Caki2 (cell line): ENCODE measurements at regions not wholly inside any gene's neighbourhood (a gene's known extent, or its start where the extent isn't known, plus 50 kb on each side); places are given as distances from the start of the nearest gene placed in this dataset.

Experiments
- DNase-seq: peaks from one replicate; pipeline ENCODE4 v3.0.0-alpha.2; 2015; ENCODE audit warnings: low read depth
- in situ Hi-C: cut with HindIII; loops from 2 replicates; pipeline ENCODE4 v1.10.0; 2016; ENCODE audit warnings: low sequenced_read_pairs, low pct_unique_long_range_greater_than_20kb, mixed read lengths

DNA sequence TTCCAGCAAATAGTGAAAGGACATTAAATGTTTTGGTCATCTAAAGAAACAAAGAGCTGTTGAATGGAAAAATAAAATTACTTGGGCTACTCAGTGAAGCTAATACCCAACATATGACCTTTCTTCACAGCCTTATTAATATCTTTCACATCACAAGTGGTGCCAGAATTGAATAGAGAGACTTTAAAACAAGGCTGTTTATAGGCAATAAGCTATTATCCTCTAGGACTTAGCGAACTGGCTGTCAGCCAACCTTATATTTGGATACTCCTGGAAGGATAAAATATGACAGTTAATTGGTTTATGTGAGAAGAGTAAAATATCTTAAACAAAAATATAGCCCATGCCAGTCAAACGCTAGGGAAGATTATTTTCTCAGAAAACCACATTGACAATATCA, 225.5 kb upstream of the BLID start:
- in situ Hi-C loops: no loop called here
- no peak for DNase-seq

- peak; percentile 53 for DNase-seq
- in situ Hi-C loops: no loop called here
Observed at GRCh38 chr11:122340607-122341290, 224.7 kb upstream of the BLID start.

GRCh38 chr11:122339436-122340060, 223.5 kb upstream of the BLID start:
- in situ Hi-C loops: no loop called here
- no peak for DNase-seq

- DNase-seq: no peak
- in situ Hi-C loops: no loop called here
Observed at GRCh38 chr11:122337704-122338103, 221.7 kb upstream of the BLID start.

- in situ Hi-C loops: no loop called here
- no peak for DNase-seq
Observed at GRCh38 chr11:122337241-122337640, 221.2 kb upstream of the BLID start.

DNA sequence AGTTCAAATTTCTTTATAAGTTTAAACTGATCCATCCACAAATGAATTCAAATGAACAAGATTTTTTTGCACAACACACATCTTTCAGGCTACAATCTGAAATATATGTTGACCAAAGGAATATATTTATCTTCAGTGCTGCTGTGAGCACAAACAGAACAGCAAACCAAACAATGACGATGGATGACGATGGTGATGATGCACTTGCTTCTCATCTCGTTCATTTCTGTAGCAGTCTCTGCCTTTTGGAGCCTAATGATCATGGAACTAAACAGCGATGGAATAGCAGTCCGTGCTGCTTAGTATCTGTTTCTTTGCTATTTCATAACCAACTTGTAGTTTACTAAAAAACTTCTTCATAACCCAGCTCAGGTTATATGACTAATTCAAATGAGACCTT, 220.7 kb upstream of the BLID start:
- in situ Hi-C loops: no loop called here
- no peak for DNase-seq

DNA sequence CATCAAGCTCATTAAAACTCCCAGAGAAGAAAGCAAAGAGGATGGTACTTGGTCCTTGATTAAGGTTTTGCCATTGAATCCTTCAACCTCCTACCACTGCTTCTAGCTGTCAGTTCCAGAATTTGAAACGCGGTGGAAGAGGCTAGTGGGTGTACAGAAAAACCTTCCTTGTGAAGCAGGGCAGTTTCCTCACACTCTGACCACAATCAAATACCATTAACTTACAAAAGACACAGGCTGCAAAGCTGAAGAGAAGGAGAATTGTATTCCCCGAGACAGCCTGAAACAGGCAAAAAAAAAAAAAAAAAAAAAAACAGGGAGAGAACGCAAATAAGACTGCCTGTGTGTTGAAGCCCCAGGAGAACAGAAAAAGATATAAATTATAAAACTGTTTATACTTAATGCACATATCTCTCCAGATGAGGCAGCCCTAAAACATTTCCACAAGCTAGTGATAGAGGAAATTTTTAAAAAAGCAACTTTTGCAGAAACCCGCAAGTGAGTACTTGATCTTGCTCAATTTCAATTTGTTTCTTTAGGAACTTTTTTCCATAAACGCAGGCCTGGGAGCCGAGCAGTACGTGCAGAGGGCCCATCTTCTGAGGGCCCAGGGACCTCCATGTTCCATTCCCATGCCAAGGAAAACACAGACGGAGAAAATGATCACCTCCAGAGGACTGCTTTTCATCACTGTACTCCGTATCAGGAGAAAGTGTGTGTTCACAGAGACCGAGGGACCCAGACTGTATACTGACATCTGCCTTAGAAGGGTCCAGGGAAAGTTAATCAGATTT, 218.7 kb upstream of the BLID start:
- DNase-seq: no peak
- in situ Hi-C loops: no loop called here

DNA sequence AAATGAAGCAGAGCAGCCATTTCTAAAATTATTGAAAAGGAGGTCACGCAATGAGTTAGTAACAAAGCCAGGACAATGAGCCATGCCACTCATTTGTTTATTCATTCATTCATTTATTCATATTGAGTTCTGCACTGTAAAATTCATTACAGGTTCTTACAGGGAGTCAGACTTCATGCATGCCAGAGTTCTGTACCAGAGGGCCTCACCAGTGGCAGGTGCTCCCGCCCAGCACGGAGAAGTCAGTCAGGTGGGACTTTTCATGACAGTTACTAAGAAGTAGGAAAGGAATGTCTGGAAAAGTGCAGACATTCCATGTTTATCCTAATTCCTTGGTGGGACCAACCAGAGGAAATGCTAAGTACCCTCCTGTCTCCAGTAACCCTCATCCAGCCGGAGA, 217.5 kb upstream of the BLID start:
- DNase-seq: no peak
- in situ Hi-C loops: no loop called here

GRCh38 chr11:122331079-122331478, 215.1 kb upstream of the BLID start:
- in situ Hi-C loops: no loop called here
- DNase-seq: no peak

DNA sequence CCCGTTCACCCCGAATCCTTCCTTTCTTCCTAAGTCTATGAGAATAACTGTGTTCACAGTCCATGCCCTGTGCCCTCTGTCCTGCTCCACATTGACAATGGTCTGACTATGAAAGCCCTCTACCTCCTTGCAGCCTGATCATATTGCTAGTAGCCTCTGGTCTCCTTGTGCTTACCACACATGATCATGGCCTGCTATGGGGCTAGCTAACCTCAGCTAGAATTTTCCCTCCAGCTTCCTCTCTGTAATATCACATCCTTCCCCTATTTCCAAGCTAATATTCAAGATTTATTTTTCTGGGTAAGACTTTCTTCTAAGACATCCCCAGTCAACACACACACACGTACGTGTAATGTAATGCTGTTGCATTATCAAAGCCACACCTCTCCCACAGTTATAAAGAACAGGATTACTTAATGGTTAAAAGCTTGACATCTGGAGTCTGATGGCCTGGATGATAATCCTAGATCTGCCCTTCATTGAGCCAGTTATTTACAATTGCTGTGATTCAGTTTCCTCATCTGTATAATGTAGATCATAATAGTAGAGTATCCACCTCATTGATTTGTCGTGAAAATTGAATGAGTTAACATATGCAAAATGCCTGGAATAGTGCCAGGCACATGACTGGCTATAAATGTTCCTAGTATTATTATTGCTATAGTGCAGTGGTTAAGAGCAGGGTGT, 214.4 kb upstream of the BLID start:
- DNase-seq: no peak
- in situ Hi-C loops: no loop called here

DNA sequence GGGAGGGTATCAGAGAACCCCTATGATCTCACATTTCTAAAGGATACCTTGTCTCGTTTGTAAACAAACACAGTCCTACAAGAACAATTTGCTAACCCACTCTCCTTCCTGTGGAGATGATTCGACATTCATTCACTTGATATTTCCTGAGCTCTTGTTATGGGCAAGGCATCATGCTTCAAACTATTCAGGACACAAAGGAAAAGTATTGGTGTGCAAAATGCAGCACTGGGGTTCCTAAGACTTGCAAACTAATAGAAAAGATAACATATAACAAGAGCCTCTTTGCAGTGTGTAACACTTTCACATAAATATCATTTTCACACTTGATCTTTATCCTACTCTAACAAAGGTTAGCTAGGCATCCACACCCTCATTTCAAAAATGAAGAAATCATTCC, 211.5 kb upstream of the BLID start:
- DNase-seq: no peak
- in situ Hi-C loops: no loop called here

GRCh38 chr11:122323754-122324421, 207.9 kb upstream of the BLID start:
- in situ Hi-C loops: no loop called here
- DNase-seq: no peak

DNA sequence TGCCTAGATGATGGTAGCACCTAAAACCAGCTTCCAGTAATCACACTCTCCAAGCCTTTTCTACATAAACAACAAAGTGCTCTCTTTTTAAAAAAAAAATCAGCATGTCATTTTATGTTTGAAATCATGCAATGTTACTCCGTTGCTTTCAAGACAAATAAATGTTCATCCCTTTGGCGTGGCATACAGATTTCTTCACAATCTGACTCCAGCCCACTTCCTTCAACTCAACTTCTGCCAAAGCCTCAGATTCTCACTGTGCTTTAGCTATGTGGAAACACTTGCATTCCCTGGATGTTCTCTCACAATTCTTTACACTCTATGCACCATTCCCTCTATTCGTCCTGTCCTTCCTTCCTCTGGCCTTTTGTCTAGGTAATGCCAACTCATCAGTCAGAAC, 206.3 kb upstream of the BLID start:
- DNase-seq: no peak
- in situ Hi-C loops: no loop called here

DNA sequence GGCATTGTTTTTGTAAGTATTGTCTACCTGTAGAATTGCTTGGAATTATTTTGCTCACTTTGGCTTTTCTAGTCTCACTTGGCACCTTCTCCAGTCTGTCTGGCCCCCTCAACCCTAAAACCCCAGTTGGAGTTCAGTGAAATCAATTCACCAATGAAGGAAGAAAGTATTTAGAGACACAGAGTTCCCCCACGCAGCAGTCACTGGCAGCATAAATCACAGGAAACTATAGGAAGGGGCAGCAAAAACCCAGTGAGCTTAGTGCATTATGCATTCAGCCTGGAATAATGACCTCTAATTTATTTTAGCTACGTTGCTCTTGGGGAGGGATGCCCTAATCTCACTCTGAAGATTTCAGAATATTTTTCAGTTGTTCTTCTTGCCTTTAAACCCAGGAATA, 204.7 kb upstream of the BLID start:
- in situ Hi-C loops: no loop called here
- no peak for DNase-seq

DNA sequence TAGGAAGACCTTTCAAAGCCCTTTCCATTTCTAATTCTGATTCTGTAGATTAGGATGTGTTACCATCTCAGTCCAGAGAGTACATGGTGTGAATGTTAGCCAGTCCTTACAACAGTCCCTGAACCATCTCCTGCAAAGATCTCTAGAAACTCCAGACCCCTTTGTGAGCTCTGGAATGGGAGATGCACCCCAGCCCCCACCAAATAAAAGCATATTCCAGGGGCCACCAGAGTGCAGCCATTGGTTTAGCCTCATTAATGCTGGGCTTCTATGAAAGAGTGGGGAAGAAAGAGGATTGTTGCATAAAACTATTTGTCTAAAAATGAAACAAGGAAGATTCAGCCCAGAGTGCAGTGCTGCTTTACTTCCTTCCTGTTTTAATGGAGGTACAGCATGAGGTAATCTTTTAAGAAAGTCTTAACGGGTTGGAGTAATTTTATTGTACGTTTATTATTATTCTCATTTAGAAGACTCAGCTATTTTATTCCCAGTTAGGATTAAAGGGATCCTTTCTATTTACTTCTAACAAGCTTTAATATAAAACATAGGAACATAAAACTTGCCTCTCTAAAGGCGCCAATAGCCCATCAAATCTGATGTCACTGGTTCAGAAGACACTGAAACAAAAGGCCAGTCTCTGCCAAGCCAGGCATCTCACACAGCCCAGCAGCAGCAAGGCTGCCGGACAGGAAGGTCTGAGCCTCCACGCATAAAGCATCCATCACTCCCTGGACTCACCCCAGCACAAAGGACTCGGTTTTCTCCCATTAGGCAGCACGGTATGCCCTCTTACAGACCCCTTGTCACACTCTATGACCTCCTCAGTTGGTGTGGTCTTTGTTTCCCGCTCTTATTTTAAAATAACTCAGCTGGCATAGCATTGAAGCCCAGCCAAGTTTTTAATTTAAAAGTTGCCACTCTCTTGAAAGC, 203.9 kb upstream of the BLID start:
- DNase-seq: no peak
- in situ Hi-C loops: no loop called here

DNA sequence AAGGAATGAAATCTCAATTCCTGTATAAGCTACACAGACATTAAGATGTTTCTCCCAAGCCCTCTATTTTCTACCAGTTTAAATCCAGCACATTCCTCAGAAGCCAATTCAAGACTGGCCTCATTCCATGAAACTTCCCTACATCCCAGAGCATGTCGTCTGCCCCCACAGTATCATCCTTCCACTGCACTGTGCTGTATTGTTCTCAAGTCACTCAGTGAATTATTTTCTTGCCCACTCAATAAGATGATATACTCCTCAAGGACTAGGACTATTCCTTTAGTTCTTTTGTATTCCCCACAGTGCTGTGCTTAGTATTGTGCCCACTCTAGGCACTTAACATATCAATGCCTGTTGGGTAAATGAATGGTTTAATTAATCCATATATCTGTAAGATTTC, 203.1 kb upstream of the BLID start:
- in situ Hi-C loops: no loop called here
- no peak for DNase-seq

- no peak for DNase-seq
- in situ Hi-C loops: no loop called here
Observed at GRCh38 chr11:122317305-122317704, 201.3 kb upstream of the BLID start.

GRCh38 chr11:122313581-122313980, 197.6 kb upstream of the BLID start:
- in situ Hi-C loops: no loop called here
- DNase-seq: no peak
